SU-DHL-6 (cell line): ENCODE measurements at regions not wholly inside any gene's neighbourhood (a gene's known extent, or its start where the extent isn't known, plus 50 kb on each side); places are given as distances from the start of the nearest gene placed in this dataset.

Experiments used
- H2AFZ ChIP-seq: fragments of 200-600 bp; sonication (generic); 2 replicates; pipeline ENCODE4 v1.6.1; 2014; ENCODE audit warnings: low read depth, mild to moderate bottlenecking, moderate library complexity, mixed read lengths, antibody characterized with exemption, low read length; ENCODE audit not compliant: severe bottlenecking
- H3F3A ChIP-seq: fragments of 200-600 bp; shearing (Covaris generic); 2 replicates; pipeline ENCODE4 v1.6.0; 2016; ENCODE audit warnings: antibody characterized with exemption, mild to moderate bottlenecking; ENCODE audit not compliant: insufficient read depth
- H3K27ac ChIP-seq: fragments of 200-600 bp; sonication (generic); 2 replicates; pipeline ENCODE4 v1.5.1; 2016; ENCODE audit warnings: low read depth, mild to moderate bottlenecking, low read length, moderate library complexity, mixed read lengths
- H3K27me3 ChIP-seq: fragments of 200-600 bp; sonication (generic), shearing (Covaris generic); 2 replicates; pipeline ENCODE4 v1.6.0; 2014; ENCODE audit warnings: mild to moderate bottlenecking, low read length
- H3K36me3 ChIP-seq: fragments of 200-600 bp; sonication (generic); 2 replicates; pipeline ENCODE4 v1.6.1; 2014; ENCODE audit warnings: mild to moderate bottlenecking, low read length, mixed read lengths
- H3K4me2 ChIP-seq: fragments of 300-600, 200-600 bp; shearing (Covaris generic), sonication (generic); 2 replicates; pipeline ENCODE4 v1.6.0; 2014; ENCODE audit warnings: low read length, low read depth, mild to moderate bottlenecking; ENCODE audit not compliant: poor library complexity, severe bottlenecking
- H3K4me3 ChIP-seq: fragments of 200-600 bp; sonication (generic); 2 replicates; pipeline ENCODE4 v1.5.1; 2014; ENCODE audit warnings: antibody characterized with exemption, low read length, mild to moderate bottlenecking, mixed read lengths; ENCODE audit not compliant: insufficient read depth, poor library complexity, severe bottlenecking
- H3K79me2 ChIP-seq: fragments of 200-600 bp; sonication (generic); 2 replicates; pipeline ENCODE4 v1.6.1; 2014; ENCODE audit warnings: mild to moderate bottlenecking, low read length, moderate library complexity; ENCODE audit not compliant: insufficient read depth
- H3K9ac ChIP-seq: fragments of 200-600 bp; sonication (generic); 2 replicates; pipeline ENCODE4 v1.7.0; 2014; ENCODE audit warnings: mild to moderate bottlenecking, low read length
- H3K9me2 ChIP-seq: fragments of 200-600 bp; sonication (generic); replicated peaks from 2 replicates; pipeline ENCODE4 v1.6.1; 2014; ENCODE audit warnings: low read length; ENCODE audit not compliant: insufficient read depth
- H3K9me3 ChIP-seq: fragments of 200-600 bp; sonication (generic); 2 replicates; pipeline ENCODE4 v1.6.1; 2014; ENCODE audit warnings: low read length, mixed read lengths; ENCODE audit not compliant: insufficient read depth
- H4K20me1 ChIP-seq: fragments of 200-600 bp; sonication (generic); 2 replicates; pipeline ENCODE4 v1.6.1; 2014; ENCODE audit warnings: low read depth, mild to moderate bottlenecking, antibody characterized with exemption, low read length, moderate library complexity, mixed read lengths
- EZH2phosphoT487 ChIP-seq: fragments of 200-600 bp; sonication (generic), shearing (Covaris generic); conservative IDR thresholded peaks from 2 replicates; pipeline ENCODE4 v1.6.1; 2018; ENCODE audit warnings: mild to moderate bottlenecking, antibody characterized with exemption, low read length, moderate library complexity, mixed read lengths
- TF ChIP-seq, protein P1 (sequence below): fragments of 200-600 bp; sonication (generic); IDR thresholded peaks from one replicate; pipeline ENCODE4 v1.5.1; 2017; ENCODE audit warnings: antibody characterized with exemption, mild to moderate bottlenecking, low read length, moderate library complexity; ENCODE audit not compliant: insufficient read depth, poor library complexity, severe bottlenecking

DNA sequence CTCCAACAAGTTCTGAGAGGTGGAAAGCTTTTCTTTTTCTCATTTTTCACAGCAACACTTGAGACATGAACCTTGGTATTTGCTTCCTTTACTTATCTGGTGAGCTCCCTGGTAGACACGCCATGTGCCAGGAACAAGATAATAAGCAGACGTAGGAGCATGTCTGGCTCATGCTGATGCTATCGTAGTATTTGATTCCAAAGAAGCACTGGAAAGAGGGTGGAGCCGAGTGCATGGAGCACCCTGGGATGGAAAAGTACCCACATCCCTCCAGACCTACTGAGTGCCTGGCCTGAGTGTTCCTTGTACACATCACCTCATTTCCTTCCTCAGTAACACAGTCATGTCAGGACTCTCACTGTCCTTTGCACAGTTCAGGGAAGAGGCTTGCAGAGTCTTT is 231.0 kb downstream of the CBLN1 start:
- Histone ChIP-seq H3K36me3 (no peaks in the 10 kb centered on the region), H3K79me2 (no peaks in the 10 kb centered on the region), H3K9ac (no peak overlapping the region), H3K9me3 (no peaks in the 10 kb centered on the region), H2AFZ (no peak overlapping the region), H3K4me2 (no peak overlapping the region), H3K27ac (no peak overlapping the region), H3K27me3 (no peaks in the 10 kb centered on the region), H3K4me3 (no peak overlapping the region), H3F3A (no peaks in the 10 kb centered on the region), H3K9me2 (no peaks in the 10 kb centered on the region), H4K20me1 (no peaks in the 10 kb centered on the region)
- no peak for TF ChIP-seq EZH2phosphoT487
- TF ChIP-seq, protein P1, sequence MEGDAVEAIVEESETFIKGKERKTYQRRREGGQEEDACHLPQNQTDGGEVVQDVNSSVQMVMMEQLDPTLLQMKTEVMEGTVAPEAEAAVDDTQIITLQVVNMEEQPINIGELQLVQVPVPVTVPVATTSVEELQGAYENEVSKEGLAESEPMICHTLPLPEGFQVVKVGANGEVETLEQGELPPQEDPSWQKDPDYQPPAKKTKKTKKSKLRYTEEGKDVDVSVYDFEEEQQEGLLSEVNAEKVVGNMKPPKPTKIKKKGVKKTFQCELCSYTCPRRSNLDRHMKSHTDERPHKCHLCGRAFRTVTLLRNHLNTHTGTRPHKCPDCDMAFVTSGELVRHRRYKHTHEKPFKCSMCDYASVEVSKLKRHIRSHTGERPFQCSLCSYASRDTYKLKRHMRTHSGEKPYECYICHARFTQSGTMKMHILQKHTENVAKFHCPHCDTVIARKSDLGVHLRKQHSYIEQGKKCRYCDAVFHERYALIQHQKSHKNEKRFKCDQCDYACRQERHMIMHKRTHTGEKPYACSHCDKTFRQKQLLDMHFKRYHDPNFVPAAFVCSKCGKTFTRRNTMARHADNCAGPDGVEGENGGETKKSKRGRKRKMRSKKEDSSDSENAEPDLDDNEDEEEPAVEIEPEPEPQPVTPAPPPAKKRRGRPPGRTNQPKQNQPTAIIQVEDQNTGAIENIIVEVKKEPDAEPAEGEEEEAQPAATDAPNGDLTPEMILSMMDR = no peak

DNA sequence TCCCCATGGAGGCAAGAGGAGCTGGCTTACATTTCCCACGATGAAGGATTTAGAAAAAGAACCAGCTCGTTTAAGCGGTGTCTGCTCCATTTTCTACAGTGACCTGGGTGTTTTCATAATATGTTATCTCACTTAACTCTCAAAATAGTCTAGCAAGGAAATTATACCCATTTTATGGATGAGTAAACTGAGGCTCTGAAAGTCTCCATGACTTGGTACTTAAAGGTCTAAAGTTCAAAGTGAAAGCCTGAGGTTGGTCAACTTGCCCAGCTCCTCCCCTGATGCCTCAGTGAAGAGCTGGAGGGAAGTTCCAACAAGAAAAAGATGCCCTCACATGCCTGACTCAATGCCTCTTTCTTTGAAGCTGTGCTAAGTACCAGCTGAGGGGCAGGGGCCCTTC is 232.0 kb downstream of the CBLN1 start:
- Histone ChIP-seq H4K20me1 (no peaks in the 10 kb centered on the region), H3K9me2 (no peaks in the 10 kb centered on the region), H3F3A (no peaks in the 10 kb centered on the region), H3K9ac (no peak overlapping the region), H3K36me3 (no peaks in the 10 kb centered on the region), H3K4me2 (no peak overlapping the region), H3K79me2 (no peaks in the 10 kb centered on the region), H3K9me3 (no peaks in the 10 kb centered on the region), H2AFZ (no peak overlapping the region), H3K27me3 (no peaks in the 10 kb centered on the region), H3K4me3 (no peak overlapping the region), H3K27ac (no peak overlapping the region)
- no peak for TF ChIP-seq EZH2phosphoT487

DNA sequence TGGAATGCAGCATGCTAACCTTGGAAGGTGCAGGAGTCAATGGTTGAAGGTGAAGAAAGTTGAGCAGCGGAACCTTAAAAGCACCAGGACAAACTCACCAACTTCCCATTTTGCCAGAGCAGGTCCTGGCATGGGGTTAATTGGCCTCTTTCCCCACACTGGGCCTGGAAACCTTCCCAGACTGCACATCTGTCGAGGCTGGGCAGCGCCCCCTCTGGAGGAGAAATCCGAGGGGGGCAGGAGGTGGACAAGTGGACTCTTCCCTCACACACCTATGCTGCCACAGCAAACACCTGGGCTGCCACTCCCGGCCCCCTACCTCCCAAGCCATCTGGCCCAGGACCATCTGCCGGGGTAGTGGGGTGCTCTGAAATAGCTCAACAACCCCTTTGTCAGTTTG is 232.4 kb downstream of the CBLN1 start:
- no peaks in the 10 kb centered on the region for H3K9me3 ChIP-seq
- no peaks in the 10 kb centered on the region for H3K9me2 ChIP-seq
- H3F3A ChIP-seq = no peaks in the 10 kb centered on the region
- H3K4me3 ChIP-seq = no peak overlapping the region
- no peaks in the 10 kb centered on the region for H3K79me2 ChIP-seq
- no peak overlapping the region for H3K4me2 ChIP-seq
- no peak overlapping the region for H2AFZ ChIP-seq
- H3K36me3 ChIP-seq = no peaks in the 10 kb centered on the region
- no peaks in the 10 kb centered on the region for H3K27me3 ChIP-seq
- no peaks in the 10 kb centered on the region for H4K20me1 ChIP-seq
- H3K27ac ChIP-seq = no peak overlapping the region
- TF ChIP-seq, protein P1 = no peak
- TF ChIP-seq EZH2phosphoT487 = no peak
- H3K9ac ChIP-seq = no peak overlapping the region

DNA sequence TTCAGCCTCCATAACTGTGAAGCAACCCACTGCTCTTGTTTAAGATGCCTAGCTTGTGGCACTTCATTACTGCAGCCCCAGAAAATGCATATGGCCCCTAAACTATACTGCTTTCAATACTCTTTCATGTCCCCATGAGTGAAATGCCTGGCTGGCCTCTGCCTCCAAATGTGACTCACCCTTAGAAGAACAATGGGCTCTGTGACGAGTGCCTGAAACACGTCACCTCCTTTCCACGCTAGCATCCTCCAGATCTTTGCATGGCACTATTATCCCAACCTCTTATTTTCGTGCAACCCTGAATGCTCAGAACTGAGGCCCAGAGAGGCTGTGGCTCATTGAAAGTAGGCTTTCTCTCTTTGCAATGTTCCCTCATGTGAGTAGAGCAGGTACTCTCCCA is 233.1 kb downstream of the CBLN1 start:
- H3K79me2 ChIP-seq = no peaks in the 10 kb centered on the region
- no peak for TF ChIP-seq EZH2phosphoT487
- TF ChIP-seq, protein P1 = no peak
- H3K27ac ChIP-seq = no peak overlapping the region
- H3K9me3 ChIP-seq = no peaks in the 10 kb centered on the region
- H3K9me2 ChIP-seq = no peaks in the 10 kb centered on the region
- H3K9ac ChIP-seq = no peak overlapping the region
- no peak overlapping the region for H3K4me3 ChIP-seq
- no peaks in the 10 kb centered on the region for H3F3A ChIP-seq
- no peak overlapping the region for H3K4me2 ChIP-seq
- H3K27me3 ChIP-seq = no peaks in the 10 kb centered on the region
- no peaks in the 10 kb centered on the region for H3K36me3 ChIP-seq
- no peak overlapping the region for H2AFZ ChIP-seq
- no peaks in the 10 kb centered on the region for H4K20me1 ChIP-seq
